NT2/D1 (cell line): ENCODE measurements at regions not wholly inside any gene's neighbourhood (a gene's known extent, or its start where the extent isn't known, plus 50 kb on each side); places are given as distances from the start of the nearest gene placed in this dataset.

Experiments
- SUZ12 ChIP-seq: IDR thresholded peaks from 2 replicates; pipeline ENCODE4 v1.6.1; 2011; ENCODE audit not compliant: insufficient read length, insufficient read depth; ENCODE audit errors: extremely low read depth
- YY1 ChIP-seq: IDR thresholded peaks from 2 replicates; pipeline ENCODE4 v1.6.1; 2011; ENCODE audit not compliant: insufficient read length, insufficient read depth

DNA sequence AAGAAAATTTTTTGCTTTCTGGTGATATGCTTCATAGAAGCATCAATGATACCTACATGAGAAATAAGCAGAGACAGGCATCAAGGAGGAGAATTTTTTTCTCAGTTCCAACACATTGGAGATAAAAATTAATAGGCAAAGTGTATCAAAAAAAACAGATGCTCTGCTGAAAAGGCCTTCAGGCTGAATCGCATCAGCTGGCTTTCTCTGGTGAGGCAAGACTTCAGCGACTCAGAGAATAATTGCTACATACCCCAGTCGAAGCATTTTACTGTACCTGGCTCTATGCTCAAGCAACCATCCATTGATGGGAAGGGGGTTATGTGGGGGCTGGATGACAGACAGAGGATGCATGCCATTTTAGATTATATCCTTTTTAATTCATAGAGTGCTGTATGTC lies 415.1 kb downstream of the TFAP2A start:
- TF ChIP-seq YY1: no peak
- no peak for TF ChIP-seq SUZ12
